ENCODE measurements at regions not wholly inside any gene's neighbourhood (a gene's known extent, or its start where the extent isn't known, plus 50 kb on each side); places are given as distances from the start of the nearest gene placed in this dataset.

DNA sequence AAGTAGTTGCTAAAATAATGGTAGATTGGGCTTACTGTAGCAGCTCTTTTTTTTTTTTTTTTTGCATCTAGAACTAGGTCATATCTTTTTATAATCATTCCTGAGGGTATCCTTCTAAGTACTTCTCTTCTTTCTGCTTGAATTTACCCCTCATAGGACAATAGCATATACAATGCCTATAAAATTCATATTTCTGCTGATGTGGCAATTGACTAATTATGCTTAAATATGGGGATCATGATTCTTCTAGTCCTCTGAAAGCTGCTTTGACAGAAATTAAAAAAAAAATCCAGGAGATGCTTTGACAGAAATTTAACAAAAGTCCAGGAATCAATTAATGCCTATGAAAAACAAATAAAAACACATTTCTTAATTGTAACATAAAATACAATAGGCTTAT, 358.4 kb downstream of the CCDC85A start:
- TF ChIP-seq, protein P1, sequence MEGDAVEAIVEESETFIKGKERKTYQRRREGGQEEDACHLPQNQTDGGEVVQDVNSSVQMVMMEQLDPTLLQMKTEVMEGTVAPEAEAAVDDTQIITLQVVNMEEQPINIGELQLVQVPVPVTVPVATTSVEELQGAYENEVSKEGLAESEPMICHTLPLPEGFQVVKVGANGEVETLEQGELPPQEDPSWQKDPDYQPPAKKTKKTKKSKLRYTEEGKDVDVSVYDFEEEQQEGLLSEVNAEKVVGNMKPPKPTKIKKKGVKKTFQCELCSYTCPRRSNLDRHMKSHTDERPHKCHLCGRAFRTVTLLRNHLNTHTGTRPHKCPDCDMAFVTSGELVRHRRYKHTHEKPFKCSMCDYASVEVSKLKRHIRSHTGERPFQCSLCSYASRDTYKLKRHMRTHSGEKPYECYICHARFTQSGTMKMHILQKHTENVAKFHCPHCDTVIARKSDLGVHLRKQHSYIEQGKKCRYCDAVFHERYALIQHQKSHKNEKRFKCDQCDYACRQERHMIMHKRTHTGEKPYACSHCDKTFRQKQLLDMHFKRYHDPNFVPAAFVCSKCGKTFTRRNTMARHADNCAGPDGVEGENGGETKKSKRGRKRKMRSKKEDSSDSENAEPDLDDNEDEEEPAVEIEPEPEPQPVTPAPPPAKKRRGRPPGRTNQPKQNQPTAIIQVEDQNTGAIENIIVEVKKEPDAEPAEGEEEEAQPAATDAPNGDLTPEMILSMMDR (IDR thresholded peaks at IDR 0.05; ENCODE audit: low read length) = no peak
- TF ChIP-seq EZH2phosphoT487 (IDR thresholded peaks at IDR 0.05; ENCODE audit: low read length) (no peak), EZH2 (optimal IDR thresholded peaks at IDR 0.05; ENCODE audit: low read depth, low read length) (no peak)
